ENCODE measurements at regions not wholly inside any gene's neighbourhood (a gene's known extent, or its start where the extent isn't known, plus 50 kb on each side); places are given as distances from the start of the nearest gene placed in this dataset.

- no peak for DNase-seq (ENCODE audit: low read depth)
- no peak overlapping the region for H3K4me3 ChIP-seq (ENCODE audit: low read length)
- no peak for TF ChIP-seq CTCF (conservative IDR thresholded peaks at IDR 0.05; ENCODE audit: low read length)
These were observed 372.1 kb upstream of the MYT1L start for GRCh38 chr2:2703172-2703571.

GRCh38 chr2:2702385-2702784 lies 371.3 kb upstream of the MYT1L start:
- TF ChIP-seq CTCF (conservative IDR thresholded peaks at IDR 0.05; ENCODE audit: low read length): no peak
- DNase-seq (ENCODE audit: low read depth): no peak

GRCh38 chr2:2701813-2702212 lies 370.7 kb upstream of the MYT1L start:
- TF ChIP-seq CTCF (conservative IDR thresholded peaks at IDR 0.05; ENCODE audit: low read length): no peak

More at GRCh38 chr2:2702385-2702784, 371.3 kb upstream of the MYT1L start:
- H3K4me3 ChIP-seq (ENCODE audit: low read length): no peak overlapping the region

GRCh38 chr2:2701176-2701781 lies 370.2 kb upstream of the MYT1L start:
- no peak overlapping the region for H3K4me3 ChIP-seq (ENCODE audit: low read length)
- TF ChIP-seq CTCF (conservative IDR thresholded peaks at IDR 0.05; ENCODE audit: low read length): no peak
- DNase-seq (ENCODE audit: low read depth): no peak

More at GRCh38 chr2:2701813-2702212, 370.7 kb upstream of the MYT1L start:
- DNase-seq (ENCODE audit: low read depth): no peak
- no peak overlapping the region for H3K4me3 ChIP-seq (ENCODE audit: low read length)

- no peak for TF ChIP-seq CTCF (conservative IDR thresholded peaks at IDR 0.05; ENCODE audit: low read length)
- DNase-seq (ENCODE audit: low read depth): no peak
- H3K4me3 ChIP-seq (ENCODE audit: low read length): no peak overlapping the region
These were observed 368.0 kb upstream of the MYT1L start for GRCh38 chr2:2699121-2699505.

GRCh38 chr2:2698182-2699120 lies 367.4 kb upstream of the MYT1L start:
- no peak overlapping the region for H3K4me3 ChIP-seq (ENCODE audit: low read length)
- no peak for DNase-seq (ENCODE audit: low read depth)
- TF ChIP-seq CTCF (conservative IDR thresholded peaks at IDR 0.05; ENCODE audit: low read length): no peak

Data from AG10803 (cell line).